ENCODE measurements at regions not wholly inside any gene's neighbourhood (a gene's known extent, or its start where the extent isn't known, plus 50 kb on each side); places are given as distances from the start of the nearest gene placed in this dataset.
"Not testable (repeated sequence)": the region's sequence is repeated elsewhere in the genome, so short reads cannot be mapped to it uniquely, and the experiment has no call there.

GRCh38 chr5:153308282-153308681 lies 182.2 kb upstream of the GRIA1 start:
- no peak for DNase-seq

- no peak for DNase-seq
Observed at GRCh38 chr5:153318556-153318955, 171.9 kb upstream of the GRIA1 start.

- DNase-seq: no peak
Observed at GRCh38 chr5:153321478-153321877, 169.0 kb upstream of the GRIA1 start.

GRCh38 chr5:153340139-153340538 lies 150.3 kb upstream of the GRIA1 start:
- DNase-seq: no peak

GRCh38 chr5:153340738-153341137 lies 149.7 kb upstream of the GRIA1 start:
- DNase-seq: no peak

- no peak for DNase-seq
Observed at GRCh38 chr5:153342487-153342886, 148.0 kb upstream of the GRIA1 start.

GRCh38 chr5:153347611-153348010 lies 142.9 kb upstream of the GRIA1 start:
- DNase-seq: no peak

GRCh38 chr5:153350175-153350883 lies 140.1 kb upstream of the GRIA1 start:
- DNase-seq: no peak

- no peak for DNase-seq
Observed at GRCh38 chr5:153352685-153353219, 137.7 kb upstream of the GRIA1 start.

- no peak for DNase-seq
Observed at GRCh38 chr5:153357493-153358112, 132.9 kb upstream of the GRIA1 start.

GRCh38 chr5:153358315-153358976 lies 132.0 kb upstream of the GRIA1 start:
- no peak for DNase-seq

- DNase-seq: no peak
Observed at GRCh38 chr5:153360860-153361259, 129.6 kb upstream of the GRIA1 start.

- DNase-seq: no peak
Observed at GRCh38 chr5:153361735-153362409, 128.6 kb upstream of the GRIA1 start.

- DNase-seq: no peak
Observed at GRCh38 chr5:153365547-153365946, 124.9 kb upstream of the GRIA1 start.

- no peak for DNase-seq
Observed at GRCh38 chr5:153367466-153367865, 123.0 kb upstream of the GRIA1 start.

GRCh38 chr5:153372425-153373129 lies 117.9 kb upstream of the GRIA1 start:
- DNase-seq: no peak

- no peak for DNase-seq
Observed at GRCh38 chr5:153373130-153373498, 117.4 kb upstream of the GRIA1 start.

- DNase-seq: not testable (repeated sequence)
Observed at GRCh38 chr5:153381630-153382029, 108.8 kb upstream of the GRIA1 start.

GRCh38 chr5:153390569-153390968 lies 99.9 kb upstream of the GRIA1 start:
- DNase-seq: no peak

- no peak for DNase-seq
Observed at GRCh38 chr5:153399595-153399994, 90.9 kb upstream of the GRIA1 start.

GRCh38 chr5:153400931-153401330 lies 89.5 kb upstream of the GRIA1 start:
- DNase-seq: no peak

- DNase-seq: no peak
Observed at GRCh38 chr5:153402550-153402949, 87.9 kb upstream of the GRIA1 start.

- no peak for DNase-seq
Observed at GRCh38 chr5:153403470-153403869, 87.0 kb upstream of the GRIA1 start.
